ENCODE measurements at regions not wholly inside any gene's neighbourhood (a gene's known extent, or its start where the extent isn't known, plus 50 kb on each side); places are given as distances from the start of the nearest gene placed in this dataset.

DNA sequence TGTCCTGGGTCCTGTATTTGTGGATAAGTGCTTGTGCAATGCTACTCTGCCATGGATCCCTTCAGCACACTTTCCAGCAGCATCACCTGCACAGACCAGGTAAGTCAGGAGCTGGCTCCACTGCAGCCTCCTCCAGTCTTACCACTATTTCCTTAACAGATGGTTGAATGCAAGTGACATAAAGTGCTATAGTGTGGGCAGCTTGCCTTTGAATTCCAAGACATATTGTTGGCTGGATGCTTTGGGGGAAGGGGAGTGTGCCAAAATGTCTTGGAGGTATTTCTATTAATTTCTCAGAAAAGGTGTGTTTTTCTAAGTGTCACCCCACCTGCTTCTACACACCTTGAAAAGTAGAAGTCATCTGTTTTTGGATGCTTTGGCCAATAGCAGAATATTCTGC, 352.2 kb upstream of the SUCLG2 start:
- Histone ChIP-seq H3K4me1 (ENCODE audit: insufficient read depth, low read length) (peaks cover 14% of the 10 kb centered on the region), H3K36me3 (ENCODE audit: insufficient read depth, low read length) (no peaks in the 10 kb centered on the region), H3K9ac (ENCODE audit: low read depth, low read length) (no peak overlapping the region), H3K9me3 (ENCODE audit: control insufficient read depth, insufficient read depth, low read length) (no peaks in the 10 kb centered on the region; the same call in 1 of the 2 replicates)

DNA sequence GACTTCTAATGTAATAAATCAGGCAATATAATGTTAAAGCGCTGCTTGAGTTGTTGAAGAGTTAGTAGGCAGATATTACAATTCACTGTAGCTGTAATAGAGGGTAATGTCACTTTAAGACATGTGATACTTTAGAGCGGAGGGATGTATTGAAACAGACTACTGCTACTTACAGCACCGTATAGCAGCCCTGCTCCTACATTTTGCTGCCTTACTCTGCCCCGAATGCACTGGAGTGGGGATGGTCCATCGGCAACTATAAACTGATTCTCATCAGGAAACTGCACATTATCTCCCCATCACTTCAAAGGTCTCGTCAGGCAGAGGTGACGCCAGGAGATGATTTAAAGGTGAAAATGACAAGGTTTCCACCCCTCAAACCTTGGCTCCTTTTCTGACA, 349.7 kb upstream of the SUCLG2 start:
- H3K4me1 ChIP-seq (ENCODE audit: insufficient read depth, low read length): peaks cover 14% of the 10 kb centered on the region

DNA sequence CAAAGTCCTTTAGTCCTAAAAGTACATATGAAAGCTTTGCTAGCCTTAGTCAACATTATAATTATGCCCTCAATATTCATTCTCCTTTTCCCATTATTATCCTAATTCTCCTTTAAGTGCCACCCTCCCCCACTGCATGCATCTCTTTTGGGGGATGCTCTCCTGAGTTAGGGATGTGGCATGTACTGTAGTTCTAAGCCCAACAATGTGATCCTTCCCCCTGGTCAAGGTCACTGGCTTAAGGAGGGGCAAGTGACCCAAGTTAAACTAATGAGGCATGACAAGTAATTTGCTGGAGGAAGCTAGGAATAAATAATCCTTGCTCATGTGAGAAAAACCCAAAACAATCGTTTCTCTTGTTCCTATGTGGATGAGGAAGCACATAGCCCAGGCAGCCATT, 343.9 kb upstream of the SUCLG2 start:
- peaks cover 6% of the 10 kb centered on the region; the same call in 1 of the 2 replicates for H3K4me1 ChIP-seq (ENCODE audit: insufficient read depth, low read length)
- no peak overlapping the region; the same call in 1 of the 2 replicates for H3K9ac ChIP-seq (ENCODE audit: low read depth, low read length)
- H3K9me3 ChIP-seq (ENCODE audit: control insufficient read depth, insufficient read depth, low read length): no peaks in the 10 kb centered on the region; the same call in none of the 2 replicates
- no peaks in the 10 kb centered on the region for H3K36me3 ChIP-seq (ENCODE audit: insufficient read depth, low read length)

More for the DNA sequence above, 349.7 kb upstream of the SUCLG2 start:
- Histone ChIP-seq H3K9me3 (ENCODE audit: control insufficient read depth, insufficient read depth, low read length) (no peaks in the 10 kb centered on the region; the same call in 1 of the 2 replicates), H3K36me3 (ENCODE audit: insufficient read depth, low read length) (no peaks in the 10 kb centered on the region), H3K9ac (ENCODE audit: low read depth, low read length) (no peak overlapping the region)

DNA sequence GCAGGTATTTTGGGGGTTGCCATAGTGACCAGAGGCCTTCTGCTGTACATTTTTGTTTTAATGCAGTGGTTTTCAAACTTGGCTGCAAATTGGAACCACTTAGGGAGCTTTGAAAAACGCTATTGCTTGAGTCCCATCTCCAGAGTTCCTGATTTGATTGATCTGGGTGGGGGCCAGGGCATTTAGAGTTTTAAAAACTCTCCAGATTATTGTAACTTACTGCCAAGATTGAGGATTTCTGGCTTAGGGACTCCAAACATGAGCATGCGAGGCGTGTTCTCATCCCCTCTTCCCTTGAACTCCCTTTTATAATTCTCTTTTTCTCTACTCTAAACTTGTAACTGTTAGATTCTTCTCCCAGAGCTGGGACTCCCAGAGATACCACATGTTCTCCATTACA, 340.8 kb upstream of the SUCLG2 start:
- Histone ChIP-seq H3K9me3 (ENCODE audit: control insufficient read depth, insufficient read depth, low read length) (no peaks in the 10 kb centered on the region; the same call in 1 of the 2 replicates), H3K4me1 (ENCODE audit: insufficient read depth, low read length) (peaks cover 6% of the 10 kb centered on the region; the same call in 1 of the 2 replicates), H3K36me3 (ENCODE audit: insufficient read depth, low read length) (no peaks in the 10 kb centered on the region)

DNA sequence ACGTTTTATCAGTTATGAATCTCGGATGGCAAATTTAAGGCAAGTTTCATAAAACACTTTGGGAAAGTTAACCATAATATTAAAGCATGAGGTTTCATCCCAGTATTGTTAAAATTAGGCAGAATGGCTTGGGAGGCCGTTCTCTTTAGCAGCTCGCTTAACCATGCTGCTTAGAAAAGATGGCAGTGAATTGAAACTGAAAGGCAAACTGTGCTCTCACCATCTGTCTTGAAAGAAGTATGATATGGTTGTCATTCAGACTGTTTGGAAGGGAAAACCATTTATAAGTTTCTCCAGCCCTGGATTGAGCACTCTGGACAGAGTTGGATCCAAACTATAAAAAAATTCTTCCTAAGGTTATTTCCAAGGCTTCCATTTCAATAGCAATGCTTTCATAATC, 332.3 kb upstream of the SUCLG2 start:
- Histone ChIP-seq H3K4me1 (ENCODE audit: insufficient read depth, low read length) (no peaks in the 10 kb centered on the region), H3K9ac (ENCODE audit: low read depth, low read length) (no peak overlapping the region), H3K36me3 (ENCODE audit: insufficient read depth, low read length) (no peaks in the 10 kb centered on the region), H3K9me3 (ENCODE audit: control insufficient read depth, insufficient read depth, low read length) (no peaks in the 10 kb centered on the region)

More for the DNA sequence above, 340.8 kb upstream of the SUCLG2 start:
- no peak overlapping the region for H3K9ac ChIP-seq (ENCODE audit: low read depth, low read length)

DNA sequence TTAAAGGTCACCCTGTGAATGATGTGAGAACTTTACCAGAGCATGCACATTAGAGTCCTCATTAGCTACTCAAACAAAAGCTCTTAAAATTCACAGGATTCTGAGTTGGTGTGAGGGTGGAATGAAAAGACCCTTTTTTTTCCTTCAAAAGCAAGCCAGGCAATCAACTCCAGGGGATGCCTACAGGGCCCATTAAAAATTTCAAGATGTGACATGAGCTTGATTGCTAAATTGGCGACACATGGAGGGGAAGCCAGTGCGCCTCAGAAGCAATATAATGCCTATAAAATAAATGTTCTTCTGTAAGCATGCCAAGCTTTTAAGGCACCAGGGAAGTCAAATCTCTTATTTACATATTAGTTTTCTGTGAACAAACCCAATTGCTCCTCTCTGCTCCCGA, 328.8 kb upstream of the SUCLG2 start:
- Histone ChIP-seq H3K9ac (ENCODE audit: low read depth, low read length) (no peak overlapping the region), H3K36me3 (ENCODE audit: insufficient read depth, low read length) (no peaks in the 10 kb centered on the region), H3K4me1 (ENCODE audit: insufficient read depth, low read length) (no peaks in the 10 kb centered on the region), H3K9me3 (ENCODE audit: control insufficient read depth, insufficient read depth, low read length) (no peaks in the 10 kb centered on the region)

DNA sequence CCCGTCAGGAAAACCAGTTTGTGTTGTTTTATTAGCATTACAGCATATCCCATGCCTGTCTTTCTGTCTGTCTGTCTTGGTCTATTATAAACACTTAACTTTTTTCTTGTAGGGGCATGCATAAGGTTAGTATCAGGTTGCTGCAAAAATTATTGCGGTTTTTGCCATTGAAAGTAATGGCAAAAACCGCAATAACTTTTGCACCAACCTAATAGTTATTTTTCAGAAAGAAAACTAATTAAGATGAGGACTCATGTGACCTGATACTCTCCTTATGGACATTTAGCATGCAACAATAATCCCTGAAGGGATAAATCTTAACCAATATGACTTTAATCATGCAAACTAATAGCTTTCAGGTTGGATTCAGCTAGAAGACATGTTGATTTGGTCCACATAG, 326.7 kb upstream of the SUCLG2 start:
- H3K36me3 ChIP-seq (ENCODE audit: insufficient read depth, low read length): no peaks in the 10 kb centered on the region
- no peaks in the 10 kb centered on the region for H3K4me1 ChIP-seq (ENCODE audit: insufficient read depth, low read length)
- no peak overlapping the region for H3K9ac ChIP-seq (ENCODE audit: low read depth, low read length)
- H3K9me3 ChIP-seq (ENCODE audit: control insufficient read depth, insufficient read depth, low read length): no peaks in the 10 kb centered on the region

DNA sequence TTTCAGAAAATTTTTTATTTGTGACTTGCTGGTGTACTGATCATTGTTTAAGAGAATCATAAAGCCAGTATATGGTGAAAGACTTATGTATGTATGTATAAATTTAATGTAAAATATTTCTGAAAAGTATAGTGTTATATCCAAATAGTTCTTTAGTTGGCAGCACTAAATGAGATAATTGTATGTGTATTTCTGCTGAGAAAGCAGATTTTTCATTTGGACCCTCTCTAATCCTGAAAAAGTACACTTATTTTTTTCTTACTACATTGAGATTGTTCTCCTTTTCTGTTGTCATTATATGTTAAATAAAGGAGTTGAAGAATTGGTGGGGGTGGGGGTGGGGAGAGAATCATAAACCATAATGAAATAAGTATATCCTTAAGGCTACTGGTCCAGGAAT, 324.9 kb upstream of the SUCLG2 start:
- Histone ChIP-seq H3K9ac (ENCODE audit: low read depth, low read length) (no peak overlapping the region), H3K9me3 (ENCODE audit: control insufficient read depth, insufficient read depth, low read length) (no peaks in the 10 kb centered on the region), H3K4me1 (ENCODE audit: insufficient read depth, low read length) (no peaks in the 10 kb centered on the region), H3K36me3 (ENCODE audit: insufficient read depth, low read length) (no peaks in the 10 kb centered on the region)

DNA sequence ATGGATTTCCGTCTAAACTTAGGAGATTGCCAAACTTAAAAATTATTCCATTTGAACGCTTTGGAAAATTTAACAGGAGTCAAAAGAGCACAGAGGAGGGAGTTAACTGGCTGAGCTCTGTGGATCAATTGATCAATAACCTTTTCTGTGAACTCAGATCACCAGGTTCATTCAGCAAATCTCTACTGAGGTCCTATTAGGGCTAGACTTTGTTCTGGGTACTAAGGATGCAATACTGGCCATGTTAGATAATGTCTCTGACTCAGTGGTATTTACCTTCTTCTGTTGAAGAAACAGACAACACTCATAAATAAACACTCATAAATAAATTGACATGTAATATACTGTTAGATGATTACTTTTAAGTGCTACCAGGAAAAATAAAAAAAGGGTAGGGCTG, 323.4 kb upstream of the SUCLG2 start:
- Histone ChIP-seq H3K9me3 (ENCODE audit: control insufficient read depth, insufficient read depth, low read length) (no peaks in the 10 kb centered on the region), H3K9ac (ENCODE audit: low read depth, low read length) (no peak overlapping the region), H3K4me1 (ENCODE audit: insufficient read depth, low read length) (no peaks in the 10 kb centered on the region), H3K36me3 (ENCODE audit: insufficient read depth, low read length) (no peaks in the 10 kb centered on the region)

DNA sequence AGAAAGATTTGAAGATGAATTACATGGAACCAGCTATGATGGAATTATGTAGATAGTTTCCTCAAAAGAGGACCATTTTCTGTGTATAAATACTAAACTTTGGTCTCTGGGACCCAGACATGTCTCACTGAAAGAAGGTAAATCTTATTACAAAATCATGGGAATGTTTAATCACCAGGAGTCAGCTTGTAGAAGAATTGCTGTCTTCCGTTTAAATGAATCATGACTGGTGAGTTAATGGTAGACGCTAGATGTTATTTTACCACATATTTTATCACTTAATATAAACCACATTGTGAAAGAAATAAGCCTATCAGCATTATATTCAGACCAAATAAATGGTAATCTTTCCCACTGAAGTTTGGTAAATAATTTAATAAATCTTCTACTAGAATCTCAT, 322.3 kb upstream of the SUCLG2 start:
- Histone ChIP-seq H3K9ac (ENCODE audit: low read depth, low read length) (no peak overlapping the region), H3K4me1 (ENCODE audit: insufficient read depth, low read length) (no peaks in the 10 kb centered on the region), H3K9me3 (ENCODE audit: control insufficient read depth, insufficient read depth, low read length) (no peaks in the 10 kb centered on the region), H3K36me3 (ENCODE audit: insufficient read depth, low read length) (no peaks in the 10 kb centered on the region)

DNA sequence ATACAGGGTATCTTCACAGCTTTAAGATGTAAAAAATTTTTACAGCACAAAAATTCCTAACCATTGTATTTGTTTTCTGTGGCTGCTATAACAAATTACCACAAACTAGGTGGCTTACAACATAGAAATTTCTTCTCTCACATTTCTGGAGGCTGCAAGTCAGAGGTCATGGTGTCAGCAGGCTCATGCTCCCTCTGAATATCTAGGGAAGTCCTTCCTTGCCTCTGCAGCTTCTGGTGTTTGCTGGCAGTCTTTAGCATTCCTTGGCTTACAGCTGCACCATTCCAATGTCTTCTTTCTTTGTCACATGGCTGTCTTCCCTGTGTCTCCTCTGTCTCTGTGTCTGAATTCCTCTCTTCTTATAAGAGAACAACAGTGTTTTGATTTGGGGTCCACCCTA, 310.2 kb upstream of the SUCLG2 start:
- Histone ChIP-seq H3K9me3 (ENCODE audit: control insufficient read depth, insufficient read depth, low read length) (no peaks in the 10 kb centered on the region), H3K36me3 (ENCODE audit: insufficient read depth, low read length) (no peaks in the 10 kb centered on the region), H3K9ac (ENCODE audit: low read depth, low read length) (no peak overlapping the region), H3K4me1 (ENCODE audit: insufficient read depth, low read length) (no peaks in the 10 kb centered on the region)

DNA sequence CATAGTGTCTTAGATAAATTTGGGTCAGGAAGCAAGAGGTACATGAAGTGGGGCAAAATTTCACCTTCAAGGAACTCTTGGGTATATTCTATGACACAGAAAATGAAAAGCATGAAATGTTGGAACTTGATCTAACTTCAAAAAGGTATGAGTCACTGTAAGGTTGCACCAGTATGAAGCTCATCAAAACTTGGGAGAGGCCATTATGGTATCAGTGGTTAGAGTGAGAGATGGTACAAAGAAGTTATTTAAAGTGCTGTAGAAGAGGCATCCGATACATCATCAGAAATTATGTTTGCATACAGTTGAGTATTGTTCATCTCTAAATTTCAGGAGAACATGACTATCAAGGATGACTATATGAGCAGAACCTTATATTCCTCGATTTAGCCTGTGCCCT, 302.9 kb upstream of the SUCLG2 start:
- H3K36me3 ChIP-seq (ENCODE audit: insufficient read depth, low read length): no peaks in the 10 kb centered on the region
- no peaks in the 10 kb centered on the region for H3K4me1 ChIP-seq (ENCODE audit: insufficient read depth, low read length)
- H3K9ac ChIP-seq (ENCODE audit: low read depth, low read length): no peak overlapping the region
- no peaks in the 10 kb centered on the region for H3K9me3 ChIP-seq (ENCODE audit: control insufficient read depth, insufficient read depth, low read length)

DNA sequence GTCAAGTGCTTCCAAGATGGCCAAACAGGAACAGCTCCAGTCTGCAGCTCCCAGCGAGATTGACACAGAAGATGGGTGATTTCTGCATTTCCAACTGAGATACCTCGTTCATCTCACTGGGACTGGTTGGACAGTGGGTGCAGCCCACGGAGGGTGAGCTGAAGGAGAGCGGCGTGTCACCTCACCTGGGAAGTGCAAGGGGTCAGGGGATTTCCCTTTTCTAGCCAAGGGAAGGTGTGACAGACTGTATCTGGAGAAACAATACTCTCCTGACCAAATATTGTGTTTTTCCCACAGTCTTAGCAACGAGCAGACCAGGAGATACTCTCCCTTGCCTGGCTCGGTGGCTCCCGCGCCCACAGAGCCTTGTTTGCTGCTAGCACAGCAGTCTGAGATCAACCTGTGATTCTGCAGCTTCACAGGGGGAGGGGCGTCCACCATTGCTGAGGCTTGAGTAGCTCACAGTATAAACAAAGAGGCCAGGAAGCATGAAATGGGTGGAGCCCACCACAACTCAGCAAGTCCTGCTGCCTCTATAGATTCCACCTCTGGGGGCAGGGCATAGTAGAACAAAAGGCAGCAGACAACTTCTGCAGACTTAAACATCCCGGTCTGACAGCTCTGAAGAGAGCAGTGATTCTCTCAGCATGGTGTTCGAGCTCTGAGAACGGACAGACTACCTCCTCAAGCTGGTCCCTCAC, 293.5 kb upstream of the SUCLG2 start:
- H3K4me1 ChIP-seq (ENCODE audit: insufficient read depth, low read length): no peaks in the 10 kb centered on the region
- H3K36me3 ChIP-seq (ENCODE audit: insufficient read depth, low read length): no peaks in the 10 kb centered on the region
- peak overlapping the region; percentile 30; the same call in 1 of the 2 replicates for H3K9ac ChIP-seq (ENCODE audit: low read depth, low read length)
- no peaks in the 10 kb centered on the region for H3K9me3 ChIP-seq (ENCODE audit: control insufficient read depth, insufficient read depth, low read length)

DNA sequence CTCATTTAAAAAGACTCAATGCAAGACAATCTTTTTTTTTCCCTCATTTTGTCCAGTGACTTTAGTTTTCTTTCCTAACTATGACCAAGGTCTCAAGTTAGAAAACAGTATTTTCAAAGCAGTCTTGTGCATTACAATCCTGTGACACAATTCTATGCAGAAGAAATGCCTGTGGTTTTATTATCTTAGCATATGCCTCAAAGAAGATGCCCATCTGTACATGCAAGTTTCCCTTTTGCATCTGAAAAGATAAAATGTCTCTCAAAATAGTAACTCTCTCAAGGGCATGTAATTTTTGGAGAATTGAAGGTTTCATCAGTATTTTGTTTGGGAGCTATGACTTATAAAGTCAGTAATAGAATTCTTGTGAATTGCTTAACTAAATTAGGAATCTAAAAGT, 292.0 kb upstream of the SUCLG2 start:
- Histone ChIP-seq H3K4me1 (ENCODE audit: insufficient read depth, low read length) (no peaks in the 10 kb centered on the region), H3K9ac (ENCODE audit: low read depth, low read length) (no peak overlapping the region), H3K36me3 (ENCODE audit: insufficient read depth, low read length) (no peaks in the 10 kb centered on the region), H3K9me3 (ENCODE audit: control insufficient read depth, insufficient read depth, low read length) (no peaks in the 10 kb centered on the region)

DNA sequence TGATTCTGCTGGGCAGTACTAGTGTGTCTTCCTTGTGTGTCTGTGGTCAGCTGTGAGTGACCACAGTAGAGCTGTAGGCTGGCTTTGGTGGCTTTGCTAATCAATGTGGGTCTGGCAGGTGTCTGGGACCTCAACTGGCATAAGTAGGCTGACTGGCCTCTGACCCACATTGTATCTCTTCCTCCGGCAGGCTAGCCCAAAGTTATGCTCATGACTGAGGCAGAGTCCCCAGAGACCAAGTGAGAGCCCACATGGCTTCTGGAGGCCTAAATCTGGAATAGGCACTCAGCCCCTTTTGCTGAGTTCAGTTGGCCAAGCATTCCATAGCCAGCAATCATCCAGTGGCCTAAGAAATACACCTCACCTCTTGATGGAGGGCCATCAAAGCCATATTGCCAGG, 289.1 kb upstream of the SUCLG2 start:
- H3K9me3 ChIP-seq (ENCODE audit: control insufficient read depth, insufficient read depth, low read length): no peaks in the 10 kb centered on the region
- no peaks in the 10 kb centered on the region for H3K4me1 ChIP-seq (ENCODE audit: insufficient read depth, low read length)
- H3K9ac ChIP-seq (ENCODE audit: low read depth, low read length): no peak overlapping the region
- no peaks in the 10 kb centered on the region for H3K36me3 ChIP-seq (ENCODE audit: insufficient read depth, low read length)

Measured in ES-I3 (cell line).